ENCODE measurements at regions not wholly inside any gene's neighbourhood (a gene's known extent, or its start where the extent isn't known, plus 50 kb on each side); places are given as distances from the start of the nearest gene placed in this dataset.

- WGBS, 2 experiments, result 87 to 94% methylated on average over 2 of the region's 2 CpGs
- H3K9me3 ChIP-seq (ENCODE audit: control insufficient read depth, low read length), result no peaks in the 10 kb centered on the region
- H3K4me3 ChIP-seq (ENCODE audit: insufficient read depth, low read depth, low read length), result no peak overlapping the region
- no peak overlapping the region for H3K27ac ChIP-seq (ENCODE audit: insufficient read depth, low read depth, low read length, poor library complexity, severe bottlenecking)
- no peaks in the 10 kb centered on the region for H3K27me3 ChIP-seq (ENCODE audit: control insufficient read depth, insufficient read depth, low read length, poor library complexity, severe bottlenecking)
- H3K4me1 ChIP-seq (ENCODE audit: control insufficient read depth, insufficient read depth, low read length), result no peaks in the 10 kb centered on the region
- H3K36me3 ChIP-seq (ENCODE audit: control insufficient read depth, insufficient read depth, low read length), result no peaks in the 10 kb centered on the region
Measured at GRCh38 chr1:70856201-70856600, 191.4 kb downstream of the PTGER3 start.

GRCh38 chr1:70863239-70863638 is 184.4 kb downstream of the PTGER3 start:
- H3K9me3 ChIP-seq (ENCODE audit: control insufficient read depth, low read length), result no peaks in the 10 kb centered on the region
- H3K27ac ChIP-seq (ENCODE audit: insufficient read depth, low read depth, low read length, poor library complexity, severe bottlenecking), result no peak overlapping the region
- 92% methylated on average over 1 of the region's 1 CpG; no CpG with 5 or more reads in 1 of the 2 experiments for WGBS, 2 experiments

GRCh38 chr1:70864302-70864701 is 183.3 kb downstream of the PTGER3 start:
- no peaks in the 10 kb centered on the region for H3K9me3 ChIP-seq (ENCODE audit: control insufficient read depth, low read length)
- H3K4me3 ChIP-seq (ENCODE audit: insufficient read depth, low read depth, low read length), result no peak overlapping the region
- WGBS, 2 experiments, result 87 to 89% methylated on average over 2 of the region's 2 CpGs
- H3K36me3 ChIP-seq (ENCODE audit: control insufficient read depth, insufficient read depth, low read length), result no peaks in the 10 kb centered on the region
- no peaks in the 10 kb centered on the region for H3K4me1 ChIP-seq (ENCODE audit: control insufficient read depth, insufficient read depth, low read length)
- no peaks in the 10 kb centered on the region for H3K27me3 ChIP-seq (ENCODE audit: control insufficient read depth, insufficient read depth, low read length, poor library complexity, severe bottlenecking)
- no peak overlapping the region for H3K27ac ChIP-seq (ENCODE audit: insufficient read depth, low read depth, low read length, poor library complexity, severe bottlenecking)

More at GRCh38 chr1:70863239-70863638, 184.4 kb downstream of the PTGER3 start:
- Histone ChIP-seq H3K36me3 (ENCODE audit: control insufficient read depth, insufficient read depth, low read length) (no peaks in the 10 kb centered on the region), H3K27me3 (ENCODE audit: control insufficient read depth, insufficient read depth, low read length, poor library complexity, severe bottlenecking) (no peaks in the 10 kb centered on the region), H3K4me3 (ENCODE audit: insufficient read depth, low read depth, low read length) (no peak overlapping the region), H3K4me1 (ENCODE audit: control insufficient read depth, insufficient read depth, low read length) (no peaks in the 10 kb centered on the region)

- 88% methylated on average over 4 of the region's 4 CpGs for WGBS, 2 experiments
- no peaks in the 10 kb centered on the region for H3K27me3 ChIP-seq (ENCODE audit: control insufficient read depth, insufficient read depth, low read length, poor library complexity, severe bottlenecking)
- no peaks in the 10 kb centered on the region for H3K4me1 ChIP-seq (ENCODE audit: control insufficient read depth, insufficient read depth, low read length)
- no peaks in the 10 kb centered on the region for H3K36me3 ChIP-seq (ENCODE audit: control insufficient read depth, insufficient read depth, low read length)
- H3K27ac ChIP-seq (ENCODE audit: insufficient read depth, low read depth, low read length, poor library complexity, severe bottlenecking), result no peak overlapping the region
- no peak overlapping the region for H3K4me3 ChIP-seq (ENCODE audit: insufficient read depth, low read depth, low read length)
- H3K9me3 ChIP-seq (ENCODE audit: control insufficient read depth, low read length), result no peaks in the 10 kb centered on the region
Measured at GRCh38 chr1:70866542-70867264, 180.9 kb downstream of the PTGER3 start.

- Histone ChIP-seq H3K9me3 (ENCODE audit: control insufficient read depth, low read length) (no peaks in the 10 kb centered on the region), H3K27ac (ENCODE audit: insufficient read depth, low read depth, low read length, poor library complexity, severe bottlenecking) (no peak overlapping the region), H3K36me3 (ENCODE audit: control insufficient read depth, insufficient read depth, low read length) (no peaks in the 10 kb centered on the region), H3K27me3 (ENCODE audit: control insufficient read depth, insufficient read depth, low read length, poor library complexity, severe bottlenecking) (no peaks in the 10 kb centered on the region), H3K4me3 (ENCODE audit: insufficient read depth, low read depth, low read length) (no peak overlapping the region), H3K4me1 (ENCODE audit: control insufficient read depth, insufficient read depth, low read length) (no peaks in the 10 kb centered on the region)
- WGBS, 2 experiments, result 96% methylated on average over 3 of the region's 3 CpGs
Measured at GRCh38 chr1:70871790-70872189, 175.8 kb downstream of the PTGER3 start.

- no peak overlapping the region for H3K4me3 ChIP-seq (ENCODE audit: insufficient read depth, low read depth, low read length)
- H3K27me3 ChIP-seq (ENCODE audit: control insufficient read depth, insufficient read depth, low read length, poor library complexity, severe bottlenecking), result no peaks in the 10 kb centered on the region
- 85 to 94% methylated on average over 2 of the region's 2 CpGs for whole genome bisulfite sequencing, 2 experiments
- H3K36me3 ChIP-seq (ENCODE audit: control insufficient read depth, insufficient read depth, low read length), result no peaks in the 10 kb centered on the region
- no peaks in the 10 kb centered on the region for H3K9me3 ChIP-seq (ENCODE audit: control insufficient read depth, low read length)
- H3K27ac ChIP-seq (ENCODE audit: insufficient read depth, low read depth, low read length, poor library complexity, severe bottlenecking), result no peak overlapping the region
- H3K4me1 ChIP-seq (ENCODE audit: control insufficient read depth, insufficient read depth, low read length), result no peaks in the 10 kb centered on the region
Measured at GRCh38 chr1:70874063-70874462, 173.6 kb downstream of the PTGER3 start.

- no peaks in the 10 kb centered on the region for H3K36me3 ChIP-seq (ENCODE audit: control insufficient read depth, insufficient read depth, low read length)
- H3K4me1 ChIP-seq (ENCODE audit: control insufficient read depth, insufficient read depth, low read length), result no peaks in the 10 kb centered on the region
- H3K9me3 ChIP-seq (ENCODE audit: control insufficient read depth, low read length), result no peaks in the 10 kb centered on the region
- no peak overlapping the region for H3K4me3 ChIP-seq (ENCODE audit: insufficient read depth, low read depth, low read length)
- H3K27ac ChIP-seq (ENCODE audit: insufficient read depth, low read depth, low read length, poor library complexity, severe bottlenecking), result no peak overlapping the region
- no peaks in the 10 kb centered on the region for H3K27me3 ChIP-seq (ENCODE audit: control insufficient read depth, insufficient read depth, low read length, poor library complexity, severe bottlenecking)
- WGBS, 2 experiments, result 94 to 95% methylated on average over 1 of the region's 1 CpG
Measured at GRCh38 chr1:70874818-70875217, 172.8 kb downstream of the PTGER3 start.

- Histone ChIP-seq H3K27ac (ENCODE audit: insufficient read depth, low read depth, low read length, poor library complexity, severe bottlenecking) (no peak overlapping the region), H3K4me1 (ENCODE audit: control insufficient read depth, insufficient read depth, low read length) (no peaks in the 10 kb centered on the region), H3K27me3 (ENCODE audit: control insufficient read depth, insufficient read depth, low read length, poor library complexity, severe bottlenecking) (no peaks in the 10 kb centered on the region), H3K36me3 (ENCODE audit: control insufficient read depth, insufficient read depth, low read length) (no peaks in the 10 kb centered on the region), H3K9me3 (ENCODE audit: control insufficient read depth, low read length) (no peaks in the 10 kb centered on the region), H3K4me3 (ENCODE audit: insufficient read depth, low read depth, low read length) (no peak overlapping the region)
- 89 to 93% methylated on average over 3 of the region's 3 CpGs for WGBS, 2 experiments
Measured at GRCh38 chr1:70877343-70877742, 170.3 kb downstream of the PTGER3 start.

- Histone ChIP-seq H3K4me1 (ENCODE audit: control insufficient read depth, insufficient read depth, low read length) (no peaks in the 10 kb centered on the region), H3K36me3 (ENCODE audit: control insufficient read depth, insufficient read depth, low read length) (no peaks in the 10 kb centered on the region), H3K9me3 (ENCODE audit: control insufficient read depth, low read length) (no peaks in the 10 kb centered on the region), H3K4me3 (ENCODE audit: insufficient read depth, low read depth, low read length) (no peak overlapping the region), H3K27ac (ENCODE audit: insufficient read depth, low read depth, low read length, poor library complexity, severe bottlenecking) (no peak overlapping the region), H3K27me3 (ENCODE audit: control insufficient read depth, insufficient read depth, low read length, poor library complexity, severe bottlenecking) (no peaks in the 10 kb centered on the region)
- 76 to 78% methylated on average over 3 of the region's 3 CpGs for WGBS, 2 experiments
Measured at GRCh38 chr1:70887936-70888335, 159.7 kb downstream of the PTGER3 start.

- no peak overlapping the region for H3K27ac ChIP-seq (ENCODE audit: insufficient read depth, low read depth, low read length, poor library complexity, severe bottlenecking)
- H3K4me1 ChIP-seq (ENCODE audit: control insufficient read depth, insufficient read depth, low read length), result no peaks in the 10 kb centered on the region
- no peaks in the 10 kb centered on the region for H3K36me3 ChIP-seq (ENCODE audit: control insufficient read depth, insufficient read depth, low read length)
- no peaks in the 10 kb centered on the region for H3K27me3 ChIP-seq (ENCODE audit: control insufficient read depth, insufficient read depth, low read length, poor library complexity, severe bottlenecking)
- H3K9me3 ChIP-seq (ENCODE audit: control insufficient read depth, low read length), result no peaks in the 10 kb centered on the region
- 46 to 55% methylated on average over 3 to 4 of the region's 4 CpGs for WGBS, 2 experiments
- no peak overlapping the region for H3K4me3 ChIP-seq (ENCODE audit: insufficient read depth, low read depth, low read length)
Measured at GRCh38 chr1:70888722-70889121, 158.9 kb downstream of the PTGER3 start.

Data from ectodermal cell (in vitro differentiated cells).